GM18867 (cell line): ENCODE measurements at regions not wholly inside any gene's neighbourhood (a gene's known extent, or its start where the extent isn't known, plus 50 kb on each side); places are given as distances from the start of the nearest gene placed in this dataset.

Experiments
- ATAC-seq: cut with Tn5 transposase; IDR thresholded peaks from one replicate; pipeline ENCODE4 v1.9.1; 2021; ENCODE audit warnings: mild to moderate bottlenecking, moderate library complexity; ENCODE audit not compliant: unreplicated experiment

GRCh38 chr11:128232588-128232987 lies 354.8 kb downstream of the ETS1 start:
- no peak for ATAC-seq

- no peak for ATAC-seq
Observed at GRCh38 chr11:128231845-128232410, 355.4 kb downstream of the ETS1 start.

- no peak for ATAC-seq
Observed at GRCh38 chr11:128227466-128227865, 359.9 kb downstream of the ETS1 start.

- ATAC-seq = no peak
Observed at GRCh38 chr11:128226106-128226716, 361.1 kb downstream of the ETS1 start.

GRCh38 chr11:128222245-128222884 lies 365.0 kb downstream of the ETS1 start:
- ATAC-seq = no peak

- ATAC-seq = no peak
Observed at GRCh38 chr11:128219731-128220120, 367.6 kb downstream of the ETS1 start.

GRCh38 chr11:128216198-128216597 lies 371.2 kb downstream of the ETS1 start:
- no peak for ATAC-seq

- ATAC-seq = no peak
Observed at GRCh38 chr11:128215238-128215882, 372.0 kb downstream of the ETS1 start.

GRCh38 chr11:128214263-128214662 lies 373.1 kb downstream of the ETS1 start:
- ATAC-seq = no peak

- ATAC-seq = no peak
Observed at GRCh38 chr11:128213461-128213860, 373.9 kb downstream of the ETS1 start.

- no peak for ATAC-seq
Observed at GRCh38 chr11:128212324-128212723, 375.0 kb downstream of the ETS1 start.

- ATAC-seq = no peak
Observed at GRCh38 chr11:128210148-128210940, 377.0 kb downstream of the ETS1 start.

GRCh38 chr11:128209138-128209435 lies 378.3 kb downstream of the ETS1 start:
- ATAC-seq = no peak

GRCh38 chr11:128208329-128209137 lies 378.8 kb downstream of the ETS1 start:
- no peak for ATAC-seq

GRCh38 chr11:128207861-128208321 lies 379.5 kb downstream of the ETS1 start:
- no peak for ATAC-seq

GRCh38 chr11:128206461-128206860 lies 380.9 kb downstream of the ETS1 start:
- no peak for ATAC-seq

GRCh38 chr11:128205796-128206195 lies 381.6 kb downstream of the ETS1 start:
- no peak for ATAC-seq

- ATAC-seq = no peak
Observed at GRCh38 chr11:128204898-128205297, 382.5 kb downstream of the ETS1 start.

GRCh38 chr11:128201801-128202200 lies 385.6 kb downstream of the ETS1 start:
- ATAC-seq = no peak

GRCh38 chr11:128201009-128201408 lies 386.3 kb downstream of the ETS1 start:
- no peak for ATAC-seq
